ENCODE measurements at regions not wholly inside any gene's neighbourhood (a gene's known extent, or its start where the extent isn't known, plus 50 kb on each side); places are given as distances from the start of the nearest gene placed in this dataset.
A peak's percentile ranks its signal among the peaks of the same experiment; 100 is the strongest.

- no peak overlapping the region for H3K4me3 ChIP-seq
- H3K9me3 ChIP-seq (ENCODE audit: control insufficient read depth in 4 of 4, insufficient read depth in 3 of 4, low read length in 3 of 4) = peaks cover 0 to 7% (median 0%) of the 10 kb centered on the region in 4 donors
- no peaks in the 10 kb centered on the region for H3K36me3 ChIP-seq (ENCODE audit: control insufficient read depth in 4 of 4, insufficient read depth in 4 of 4, low read length in 4 of 4)
- H3K27me3 ChIP-seq (ENCODE audit: control insufficient read depth in 3 of 3, insufficient read depth in 3 of 3, low read length in 2 of 3) = peaks cover 0 to 5% (median 0%) of the 10 kb centered on the region in 3 donors
- no peak overlapping the region for H3K27ac ChIP-seq (ENCODE audit: low read depth in 1 of 2, low read length in 1 of 2)
- WGBS, 2 donors = 78 to 83% methylated on average over 2 of the region's 2 CpGs
- no peak for TF ChIP-seq CTCF (IDR thresholded peaks at IDR 0.05; ENCODE audit: control extremely low read depth, extremely low read depth)
- no peaks in the 10 kb centered on the region for H3K4me1 ChIP-seq (ENCODE audit: control insufficient read depth in 5 of 5, insufficient read depth in 5 of 5, low read length in 5 of 5)
- no peak for DNase-seq
- ATAC-seq (ENCODE audit: insufficient read depth, low FRiP score) = no peak
- no peak overlapping the region for H3K9ac ChIP-seq (ENCODE audit: insufficient read depth in 1 of 2, low read length in 2 of 2)
Measured at GRCh38 chrX:91080822-91081221, 353.8 kb upstream of the PABPC5 start.

GRCh38 chrX:91081873-91082272 lies 352.8 kb upstream of the PABPC5 start:
- ATAC-seq (ENCODE audit: insufficient read depth, low FRiP score) = no peak
- no peak overlapping the region for H3K4me3 ChIP-seq
- peaks cover 0 to 5% (median 0%) of the 10 kb centered on the region in 3 donors for H3K27me3 ChIP-seq (ENCODE audit: control insufficient read depth in 3 of 3, insufficient read depth in 3 of 3, low read length in 2 of 3)
- 95 to 100% methylated on average over 3 to 4 of the region's 4 CpGs for WGBS, 2 donors
- no peak for DNase-seq
- no peak overlapping the region for H3K9ac ChIP-seq (ENCODE audit: insufficient read depth in 1 of 2, low read length in 2 of 2)
- no peak for TF ChIP-seq CTCF (IDR thresholded peaks at IDR 0.05; ENCODE audit: control extremely low read depth, extremely low read depth)
- peaks cover 0 to 7% (median 0%) of the 10 kb centered on the region in 4 donors for H3K9me3 ChIP-seq (ENCODE audit: control insufficient read depth in 4 of 4, insufficient read depth in 3 of 4, low read length in 3 of 4)
- H3K27ac ChIP-seq (ENCODE audit: low read depth in 1 of 2, low read length in 1 of 2) = no peak overlapping the region
- H3K36me3 ChIP-seq (ENCODE audit: control insufficient read depth in 4 of 4, insufficient read depth in 4 of 4, low read length in 4 of 4) = no peaks in the 10 kb centered on the region
- no peaks in the 10 kb centered on the region for H3K4me1 ChIP-seq (ENCODE audit: control insufficient read depth in 5 of 5, insufficient read depth in 5 of 5, low read length in 5 of 5)

GRCh38 chrX:91108761-91109160 lies 325.9 kb upstream of the PABPC5 start:
- WGBS, 2 donors = 24 to 45% methylated on average over 2 of the region's 2 CpGs
- H3K27ac ChIP-seq (ENCODE audit: low read depth in 1 of 2, low read length in 1 of 2) = no peak overlapping the region
- H3K27me3 ChIP-seq (ENCODE audit: control insufficient read depth in 3 of 3, insufficient read depth in 3 of 3, low read length in 2 of 3) = no peaks in the 10 kb centered on the region
- DNase-seq (peak in 1 of 3 donors; percentile 25), ATAC-seq (ENCODE audit: insufficient read depth, low FRiP score) (no peak)
- TF ChIP-seq CTCF (IDR thresholded peaks at IDR 0.05; ENCODE audit: control extremely low read depth, extremely low read depth) = no peak
- H3K9me3 ChIP-seq (ENCODE audit: control insufficient read depth in 4 of 4, insufficient read depth in 3 of 4, low read length in 3 of 4) = no peaks in the 10 kb centered on the region
- H3K4me3 ChIP-seq = no peak overlapping the region
- no peaks in the 10 kb centered on the region for H3K36me3 ChIP-seq (ENCODE audit: control insufficient read depth in 4 of 4, insufficient read depth in 4 of 4, low read length in 4 of 4)
- H3K9ac ChIP-seq (ENCODE audit: insufficient read depth in 1 of 2, low read length in 2 of 2) = no peak overlapping the region
- no peaks in the 10 kb centered on the region for H3K4me1 ChIP-seq (ENCODE audit: control insufficient read depth in 5 of 5, insufficient read depth in 5 of 5, low read length in 5 of 5)

- Histone ChIP-seq H3K9me3 (ENCODE audit: control insufficient read depth in 4 of 4, insufficient read depth in 3 of 4, low read length in 3 of 4) (no peaks in the 10 kb centered on the region), H3K4me1 (ENCODE audit: control insufficient read depth in 5 of 5, insufficient read depth in 5 of 5, low read length in 5 of 5) (no peaks in the 10 kb centered on the region), H3K4me3 (no peak overlapping the region), H3K36me3 (ENCODE audit: control insufficient read depth in 4 of 4, insufficient read depth in 4 of 4, low read length in 4 of 4) (no peaks in the 10 kb centered on the region), H3K27ac (ENCODE audit: low read depth in 1 of 2, low read length in 1 of 2) (no peak overlapping the region), H3K9ac (ENCODE audit: insufficient read depth in 1 of 2, low read length in 2 of 2) (no peak overlapping the region), H3K27me3 (ENCODE audit: control insufficient read depth in 3 of 3, insufficient read depth in 3 of 3, low read length in 2 of 3) (no peaks in the 10 kb centered on the region)
- ATAC-seq (ENCODE audit: insufficient read depth, low FRiP score) = no peak
- 69 to 73% methylated on average over 3 of the region's 3 CpGs for WGBS, 2 donors
- DNase-seq = no peak
- TF ChIP-seq CTCF (IDR thresholded peaks at IDR 0.05; ENCODE audit: control extremely low read depth, extremely low read depth) = no peak
Measured at GRCh38 chrX:91122151-91122694, 312.4 kb upstream of the PABPC5 start.
